ENCODE measurements at regions not wholly inside any gene's neighbourhood (a gene's known extent, or its start where the extent isn't known, plus 50 kb on each side); places are given as distances from the start of the nearest gene placed in this dataset.

DNA sequence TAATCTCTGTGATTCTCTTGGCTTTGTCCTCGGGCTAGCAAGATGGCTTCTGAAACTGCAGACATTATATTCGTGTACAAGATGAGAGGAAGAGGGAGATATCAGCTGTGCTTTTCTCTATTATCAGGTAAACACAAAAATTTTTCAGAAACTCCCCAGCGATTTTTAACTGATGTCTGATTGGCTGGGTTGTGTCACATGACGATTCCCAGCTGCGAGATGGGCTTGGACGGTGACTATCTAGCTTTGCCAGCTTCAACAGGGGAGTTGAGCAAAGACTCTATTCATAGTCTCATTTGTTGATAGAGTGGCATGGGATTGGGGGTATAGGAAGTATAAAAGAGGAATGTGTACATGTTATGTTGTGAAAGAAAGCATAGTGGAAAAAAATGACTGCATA, 248.8 kb upstream of the AZI2 start:
- TF ChIP-seq CTCF (conservative IDR thresholded peaks at IDR 0.05; ENCODE audit: low read depth, low read length): no peak
- no peak for TF ChIP-seq EZH2 (IDR thresholded peaks at IDR 0.05; ENCODE audit: low read length, unreplicated experiment)
- no peak for TF ChIP-seq EZH2phosphoT487 (IDR thresholded peaks at IDR 0.05; ENCODE audit: borderline replicate concordance, low read length)
